ENCODE measurements at regions not wholly inside any gene's neighbourhood (a gene's known extent, or its start where the extent isn't known, plus 50 kb on each side); places are given as distances from the start of the nearest gene placed in this dataset.

DNA sequence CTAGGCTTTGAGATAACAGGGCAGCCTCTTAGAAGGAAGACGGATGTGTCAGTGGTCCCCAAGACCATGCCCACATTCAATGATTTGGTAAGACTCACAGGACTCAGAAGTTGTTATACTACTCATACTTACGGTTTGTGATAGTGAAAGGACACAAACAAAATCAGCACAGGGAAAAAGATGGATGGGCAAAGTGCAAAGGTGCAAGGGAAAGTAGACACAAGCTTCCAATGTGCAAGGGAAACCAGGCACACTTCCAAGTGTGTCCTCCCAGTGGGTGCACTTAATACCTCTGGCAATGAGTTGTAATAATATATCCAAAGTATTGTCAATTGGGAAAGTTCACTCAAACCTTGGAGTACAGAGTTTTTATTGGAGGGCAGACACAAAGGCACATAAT lies 53.8 kb upstream of the VCX start:
- no peak for DNase-seq

GRCh38 chrX:7788334-7788733 lies 54.6 kb upstream of the VCX start:
- DNase-seq = no peak

- DNase-seq = no peak
Measured at GRCh38 chrX:7787714-7788113, 55.3 kb upstream of the VCX start.

GRCh38 chrX:7784580-7784979 lies 58.4 kb upstream of the VCX start:
- DNase-seq = no peak

- DNase-seq = no peak
Measured at GRCh38 chrX:7779644-7780043, 63.3 kb upstream of the VCX start.

- no peak for DNase-seq
Measured at GRCh38 chrX:7775987-7776386, 67.0 kb upstream of the VCX start.

- DNase-seq = no peak
Measured at GRCh38 chrX:7771788-7772438, 71.1 kb upstream of the VCX start.

DNA sequence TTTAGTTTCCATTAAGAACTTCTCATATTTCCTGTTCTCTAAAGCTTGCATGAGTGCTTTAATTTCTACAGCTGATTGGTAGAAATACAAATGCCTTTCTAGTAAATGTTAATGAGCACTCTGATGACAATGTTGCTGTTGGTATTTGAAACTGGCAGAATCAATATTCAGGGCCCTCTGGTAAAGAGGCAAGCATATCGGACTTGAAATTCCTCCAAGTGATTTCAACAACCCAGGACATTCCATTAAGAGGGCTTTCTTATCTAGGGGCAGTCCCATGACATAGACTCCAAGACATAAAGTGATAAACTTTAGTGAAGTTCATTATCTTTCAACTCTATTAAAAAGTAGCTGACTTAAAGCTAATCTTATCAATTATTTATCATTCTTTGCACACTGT lies 83.1 kb upstream of the VCX start:
- DNase-seq = no peak

DNA sequence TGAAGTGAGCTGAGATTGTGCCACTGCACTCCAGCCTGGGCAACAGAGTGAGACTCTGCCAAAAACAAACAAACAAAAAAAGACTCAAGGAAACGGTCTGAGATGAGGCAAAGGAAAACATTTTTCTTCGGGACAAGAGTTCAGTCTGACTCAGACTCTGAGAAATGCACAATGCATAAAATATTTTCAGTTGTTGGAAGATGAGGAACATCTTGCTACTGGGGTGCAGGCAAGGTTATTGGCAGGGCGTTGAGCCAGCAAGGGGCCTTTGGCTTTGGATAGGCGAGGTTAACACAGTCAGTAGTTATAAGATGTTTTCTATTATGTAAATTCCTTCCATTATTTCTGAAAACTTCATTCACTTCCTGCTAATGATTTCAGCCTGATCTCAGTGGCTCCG lies 96.1 kb upstream of the VCX start:
- DNase-seq = no peak

DNA sequence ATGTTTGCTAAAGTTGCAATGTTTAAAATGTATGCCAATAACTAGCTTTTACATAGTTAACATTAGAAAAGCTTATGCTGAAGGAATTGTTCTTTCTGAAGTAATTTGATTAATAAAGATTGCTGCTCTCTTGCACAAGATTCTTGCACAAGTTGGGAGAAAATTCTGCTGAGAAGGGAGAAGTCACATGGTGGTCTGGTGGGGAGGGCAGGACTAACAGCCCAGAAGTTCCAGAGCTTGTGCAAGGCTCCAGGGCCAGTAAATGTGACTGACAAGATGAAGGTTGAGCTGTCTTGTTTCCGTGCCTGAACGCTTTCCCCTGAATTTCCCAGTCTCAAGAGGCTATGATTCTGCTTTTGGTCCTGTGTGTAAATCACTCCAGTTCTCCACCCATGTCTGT lies 112.9 kb upstream of the VCX start:
- DNase-seq = no peak

DNA sequence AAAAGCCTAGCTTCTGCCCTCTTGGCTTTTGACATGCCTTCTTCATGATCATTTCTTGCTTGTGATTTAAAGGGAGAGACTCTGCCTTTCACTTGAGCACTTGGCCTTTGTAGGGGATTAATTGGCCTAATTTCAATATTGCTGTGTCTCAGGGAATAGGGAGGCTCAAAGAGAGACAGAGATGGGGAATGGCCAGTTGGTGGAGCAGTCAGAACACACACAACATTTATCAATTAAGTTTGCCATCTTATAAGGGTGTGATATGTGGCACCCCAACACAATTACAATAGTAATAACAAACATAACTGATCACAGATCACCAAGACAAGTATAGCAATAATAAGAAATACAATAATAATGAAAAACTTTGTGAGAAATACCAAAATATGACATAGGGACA lies 122.5 kb upstream of the VCX start:
- no peak for DNase-seq

DNA sequence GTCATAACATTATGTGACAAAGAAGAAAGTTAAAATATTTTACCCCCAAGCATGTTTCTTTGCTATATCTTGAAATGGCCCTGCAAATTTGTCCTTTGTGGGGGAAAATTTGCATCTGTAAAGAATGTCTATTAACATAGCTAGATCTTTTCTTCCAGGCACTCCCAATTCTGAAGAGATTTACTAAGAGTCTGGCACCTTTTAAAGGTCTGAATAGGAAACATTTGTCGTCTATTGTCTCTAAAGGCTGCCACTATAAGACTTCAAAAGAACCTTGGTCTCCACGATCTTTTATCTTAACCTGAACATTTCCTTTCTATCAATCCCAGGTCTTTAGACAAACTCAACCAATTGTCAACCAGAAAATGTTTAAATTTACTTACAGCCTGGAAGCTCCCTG lies 128.6 kb upstream of the VCX start:
- no peak for DNase-seq

- no peak for DNase-seq
Measured at GRCh38 chrX:7711167-7711566, 131.8 kb upstream of the VCX start.

DNA sequence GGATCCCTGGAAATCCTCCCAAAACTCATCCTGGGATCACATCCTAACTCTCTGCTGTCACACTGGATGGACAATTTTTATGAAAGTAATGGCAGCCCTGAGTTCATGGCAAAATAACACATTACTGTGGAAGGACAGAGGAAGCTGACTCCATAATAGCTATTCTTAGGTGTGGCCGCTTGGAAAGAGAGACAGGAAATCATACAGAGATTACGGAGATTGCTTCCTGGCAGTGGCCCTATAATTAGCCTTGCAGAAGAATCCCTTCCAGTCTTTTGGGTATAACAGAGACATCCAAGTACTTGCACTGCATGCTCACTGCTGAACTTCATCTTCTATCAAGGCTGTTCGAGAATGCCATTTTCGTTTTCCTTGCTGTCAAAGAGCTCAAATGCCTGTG lies 133.1 kb upstream of the VCX start:
- no peak for DNase-seq

DNA sequence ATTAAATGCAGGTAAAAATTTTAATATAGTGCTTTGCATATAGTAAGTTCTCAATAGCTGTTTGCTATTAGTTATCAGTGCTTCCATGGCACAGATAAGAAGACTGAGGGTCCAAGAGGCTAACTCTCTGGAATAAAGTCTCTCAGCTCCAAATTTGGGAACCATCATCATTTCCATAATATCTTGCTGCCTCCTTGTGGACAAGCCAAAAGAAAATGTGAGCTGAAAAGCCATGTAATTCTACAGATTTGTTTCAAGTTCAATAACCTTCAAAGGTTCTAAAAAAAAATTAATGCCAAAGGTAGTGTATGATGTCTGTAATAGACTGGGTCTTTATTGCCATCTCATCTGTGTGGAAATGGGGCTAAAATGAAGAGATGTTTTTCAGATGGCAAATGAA lies 136.9 kb upstream of the VCX start:
- DNase-seq = no peak

DNA sequence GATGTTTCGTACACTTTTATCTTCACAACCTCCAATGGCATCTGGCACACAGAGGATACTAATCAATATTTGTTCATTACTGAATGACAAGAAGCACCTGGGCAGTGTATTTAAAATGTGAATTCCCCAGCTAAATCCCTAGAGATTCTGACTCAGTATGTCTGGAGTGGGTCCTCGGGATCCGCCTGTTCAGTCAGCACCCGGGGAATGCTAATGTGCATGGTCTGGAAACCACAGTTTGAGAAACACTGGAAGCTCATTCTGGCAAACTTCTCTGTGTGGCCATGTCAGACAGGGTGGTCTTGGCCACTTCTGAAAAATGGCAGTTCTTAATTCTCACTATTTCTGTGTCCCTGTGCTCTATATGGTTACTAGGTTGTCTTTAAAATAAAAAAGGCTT lies 138.8 kb upstream of the VCX start:
- no peak for DNase-seq

GRCh38 chrX:7698248-7698647 lies 144.7 kb upstream of the VCX start:
- DNase-seq = no peak

DNA sequence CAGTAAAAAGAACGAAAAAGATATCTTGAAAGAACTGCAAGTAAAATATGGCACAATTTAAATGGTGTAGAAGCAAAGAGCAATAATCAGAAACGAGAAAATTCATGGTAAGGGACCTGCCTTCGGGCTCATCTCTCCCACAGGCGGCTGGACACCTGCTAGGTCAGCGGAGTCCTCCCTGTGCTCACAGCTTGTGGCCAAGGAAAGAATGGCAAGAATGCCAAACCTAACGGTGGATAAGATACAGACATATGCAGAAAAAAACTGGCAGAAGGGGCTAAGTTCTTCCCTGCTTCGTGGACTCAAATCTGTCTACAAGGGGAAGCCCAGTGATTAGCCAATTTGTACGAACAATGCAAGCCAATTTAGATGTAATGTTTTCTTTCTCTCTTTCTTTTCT lies 152.1 kb upstream of the VCX start:
- DNase-seq = no peak

GRCh38 chrX:7689791-7690412 lies 153.1 kb upstream of the VCX start:
- no peak for DNase-seq

DNA sequence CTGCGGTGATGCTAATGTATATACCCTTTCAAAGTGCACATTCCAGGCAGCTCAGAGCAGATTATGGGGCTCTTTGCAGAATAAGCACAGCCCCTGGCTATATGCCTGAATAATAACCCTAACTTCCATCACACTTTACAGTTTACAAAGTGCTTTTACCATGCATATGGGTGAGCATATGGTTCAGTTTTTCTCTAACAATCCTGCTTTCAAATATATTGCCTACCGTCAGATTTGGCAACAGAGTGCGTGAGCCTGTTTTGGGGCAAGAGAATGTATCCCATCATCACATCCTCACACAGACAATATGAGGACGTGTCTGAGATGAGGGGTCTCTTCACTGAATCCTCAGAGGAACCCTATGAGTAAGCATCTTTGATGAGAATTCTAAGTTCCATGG lies 162.8 kb upstream of the VCX start:
- DNase-seq = no peak

DNA sequence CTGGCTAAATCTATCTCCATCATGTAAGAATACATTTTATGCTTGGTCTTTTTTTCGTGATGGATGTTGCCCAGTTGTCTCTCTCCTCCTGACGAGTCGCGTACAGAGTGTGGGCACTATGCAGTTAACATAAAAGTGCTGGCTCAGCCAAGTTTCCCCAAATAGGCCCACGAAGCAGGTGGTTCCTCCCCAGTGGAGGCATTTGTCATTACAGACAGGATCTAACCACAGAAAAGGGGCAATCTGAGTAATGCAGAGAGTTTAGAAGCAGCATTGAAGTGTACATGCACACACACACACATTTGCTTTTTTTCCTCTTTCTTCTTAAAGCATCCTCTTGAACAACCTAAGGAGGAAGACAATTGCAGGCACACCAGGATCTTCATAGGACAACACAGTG lies 188.7 kb upstream of the VCX start:
- no peak for DNase-seq

- DNase-seq = no peak
Measured at GRCh38 chrX:7647831-7648230, 195.1 kb upstream of the VCX start.

DNA sequence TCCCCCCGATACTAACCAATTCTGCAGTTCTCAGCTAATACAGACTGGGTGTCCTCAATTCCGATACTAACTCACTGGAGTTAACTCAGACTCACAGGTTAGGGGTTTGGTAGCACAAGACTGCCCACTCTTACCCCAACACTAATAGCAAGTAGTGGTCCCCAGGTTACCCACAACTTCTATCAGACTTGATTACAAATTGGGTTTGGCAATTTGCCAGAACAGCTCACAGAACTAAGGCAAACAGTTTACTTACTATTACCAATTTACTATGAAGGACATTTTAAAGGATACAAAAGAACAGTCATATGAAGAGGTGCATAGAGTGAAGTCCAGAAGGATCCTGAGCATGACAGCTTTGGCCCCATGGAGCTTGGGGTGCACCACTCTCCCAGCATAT lies 201.8 kb upstream of the VCX start:
- no peak for DNase-seq

GRCh38 chrX:7640392-7640791 lies 202.6 kb upstream of the VCX start:
- DNase-seq = no peak

DNA sequence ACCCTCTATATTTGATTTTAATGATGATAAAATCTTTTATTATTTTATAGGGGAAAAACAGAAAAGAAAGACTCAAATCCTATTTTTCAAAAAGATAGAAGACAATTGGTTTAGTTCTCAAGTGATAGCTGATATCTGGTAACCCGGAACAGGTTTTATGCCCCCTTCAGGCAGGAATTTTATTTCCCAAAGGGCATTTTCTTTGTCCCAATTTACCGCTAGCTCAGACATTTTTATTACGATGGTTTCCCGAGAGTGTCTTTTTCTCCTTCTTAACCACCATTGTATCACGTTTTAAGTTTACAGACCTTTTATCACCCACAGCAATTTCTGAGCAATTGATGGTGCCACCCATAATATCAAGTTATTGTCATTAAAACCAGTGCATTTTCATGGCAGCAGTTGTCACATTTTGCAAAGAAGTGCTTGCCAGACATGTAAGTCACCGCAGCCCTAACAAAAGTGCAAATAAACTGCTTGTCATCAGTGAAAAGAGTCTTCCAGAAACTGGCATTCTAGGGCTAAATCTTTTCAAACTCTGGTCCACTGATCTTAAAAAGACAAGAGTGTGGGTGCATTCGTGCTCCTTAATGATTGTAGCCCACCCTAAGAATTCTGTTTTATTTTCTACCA lies 204.8 kb upstream of the VCX start:
- DNase-seq = no peak
